GM19372 (cell line): ENCODE measurements at regions not wholly inside any gene's neighbourhood (a gene's known extent, or its start where the extent isn't known, plus 50 kb on each side); places are given as distances from the start of the nearest gene placed in this dataset.

Source experiments
- ATAC-seq: cut with Tn5 transposase; IDR thresholded peaks from one replicate; pipeline ENCODE4 v1.9.1; 2021; ENCODE audit warnings: mild to moderate bottlenecking, low read depth, moderate library complexity; ENCODE audit not compliant: unreplicated experiment

DNA sequence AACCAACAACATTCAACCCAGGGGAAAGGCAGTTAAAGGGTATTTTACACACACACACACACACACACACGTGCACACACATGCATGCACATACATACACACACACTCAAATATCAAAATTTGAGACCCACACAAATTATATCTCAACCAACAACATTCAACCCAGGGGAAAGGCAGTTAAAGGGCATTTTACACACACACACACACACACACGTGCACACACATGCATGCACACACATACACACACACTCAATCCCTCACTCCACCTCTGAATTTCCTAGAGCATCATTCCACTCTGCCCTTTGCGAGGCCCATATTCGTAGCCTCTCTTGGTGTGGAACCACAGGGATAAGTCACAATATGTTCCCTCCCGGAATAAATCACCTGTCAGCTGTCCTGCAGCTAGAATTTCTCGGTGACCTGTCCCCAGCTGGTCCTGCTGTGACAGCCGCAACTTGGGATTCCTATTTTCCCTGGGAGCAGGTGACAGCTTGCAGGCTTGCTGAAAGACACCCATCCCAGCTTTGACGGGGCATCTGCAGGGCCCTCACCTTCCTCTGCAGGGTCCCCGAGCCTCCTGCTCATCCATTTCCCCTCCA, 122.7 kb downstream of the PSMG1 start:
- no peak for ATAC-seq

DNA sequence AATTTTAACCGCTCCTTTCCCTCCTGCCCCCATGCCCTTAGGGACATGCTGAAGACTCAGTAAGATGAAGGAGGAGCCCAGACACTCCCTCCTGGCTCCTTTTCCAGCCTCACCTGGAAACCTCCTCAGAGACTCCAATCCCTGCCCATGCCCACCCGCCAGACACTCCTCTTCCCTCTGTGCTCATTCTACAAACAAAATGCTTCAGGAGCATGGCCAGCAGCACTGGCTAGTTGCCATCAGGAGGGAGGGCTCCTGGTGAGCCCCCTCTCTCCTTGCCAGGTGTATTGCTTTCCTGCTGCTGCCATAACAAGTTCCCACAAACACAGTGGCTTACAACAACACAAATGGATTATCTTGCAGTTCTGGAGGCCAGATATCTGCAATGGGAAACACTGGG, 126.1 kb downstream of the PSMG1 start:
- no peak for ATAC-seq

- ATAC-seq = no peak
These were observed 126.6 kb downstream of the PSMG1 start for GRCh38 chr21:39056636-39057035.

DNA sequence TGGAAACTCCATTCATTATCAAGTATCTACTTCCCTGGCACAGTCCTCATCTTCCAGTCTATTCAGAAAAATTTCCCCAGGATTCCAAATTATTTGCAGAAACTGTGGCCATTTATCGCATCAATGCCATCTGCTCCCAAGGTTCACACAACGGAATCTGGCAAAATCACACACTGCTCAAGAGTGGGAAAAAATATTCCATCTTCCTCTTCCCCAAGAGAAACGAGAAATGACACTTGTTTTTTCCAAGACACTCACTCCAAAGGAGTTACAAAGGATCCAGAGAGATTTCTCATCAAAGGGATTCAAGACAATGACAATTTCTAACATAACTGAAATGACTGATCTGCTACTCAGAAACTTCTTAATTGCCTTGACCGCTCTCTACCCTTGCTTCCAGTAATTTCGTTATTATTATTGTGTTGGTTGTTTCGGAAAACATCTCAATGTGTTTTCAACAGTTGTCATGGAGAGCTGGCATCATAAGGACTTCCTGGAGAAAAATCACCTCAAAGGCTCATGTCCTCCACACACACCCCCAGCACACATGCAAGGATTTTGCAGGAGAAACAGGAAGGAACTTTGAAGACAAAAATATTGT, 128.0 kb downstream of the PSMG1 start:
- no peak for ATAC-seq

DNA sequence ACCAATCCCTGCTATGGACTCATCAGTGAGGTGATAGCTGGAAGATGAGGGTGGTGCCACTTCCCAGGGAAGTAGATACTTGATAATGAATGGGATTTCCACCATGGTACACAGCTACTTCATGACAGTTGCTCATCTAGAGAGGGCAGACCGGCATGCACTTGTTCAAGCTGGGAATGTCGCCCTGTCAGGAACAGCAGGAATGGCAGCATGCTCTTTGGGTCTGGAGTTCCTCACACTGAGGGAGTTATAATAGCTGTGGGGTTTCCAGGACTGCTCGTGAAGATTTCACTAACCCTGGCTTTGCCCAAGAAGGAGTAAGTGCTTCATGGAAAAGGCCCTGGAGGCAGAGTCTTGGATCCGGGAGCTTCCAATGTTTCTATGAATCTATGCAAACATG, 129.2 kb downstream of the PSMG1 start:
- no peak for ATAC-seq

DNA sequence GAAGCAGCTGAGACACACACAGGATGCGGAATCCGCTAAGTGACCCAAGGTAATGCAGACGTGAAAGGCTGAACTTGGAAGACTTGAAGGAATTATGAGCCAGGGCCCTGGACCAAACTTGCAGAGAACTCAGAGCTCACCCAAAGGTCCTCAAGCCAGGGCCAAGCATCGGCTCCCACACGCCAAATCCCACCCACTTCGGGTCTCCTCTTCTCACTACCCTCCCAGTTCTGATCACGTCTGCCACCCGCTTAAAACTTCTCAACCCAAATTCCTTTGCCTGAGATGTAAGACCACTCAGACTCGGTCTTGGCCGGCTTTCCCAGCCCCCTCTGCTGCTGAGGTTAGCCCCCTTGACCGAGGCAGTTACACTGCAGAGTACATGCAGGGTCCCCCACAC, 130.1 kb downstream of the PSMG1 start:
- no peak for ATAC-seq

- ATAC-seq = no peak
These were observed 130.5 kb downstream of the PSMG1 start for GRCh38 chr21:39052718-39053117.

DNA sequence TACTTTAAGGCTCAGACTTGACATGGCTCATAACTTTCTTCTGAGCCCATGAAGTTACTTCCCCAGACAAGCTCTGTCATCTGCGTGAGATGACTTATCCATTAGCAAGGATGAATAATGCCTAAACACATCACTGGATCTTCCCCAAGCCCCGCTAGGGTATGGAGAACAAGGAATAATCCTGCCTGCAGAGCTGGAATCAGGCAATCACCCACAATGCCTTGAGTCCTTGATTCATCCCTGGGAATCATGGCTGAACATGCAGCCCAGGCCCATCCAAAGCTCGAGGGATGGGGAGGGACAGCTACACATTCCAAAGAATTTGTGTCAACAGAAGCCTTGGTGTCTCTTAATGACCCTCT, 131.7 kb downstream of the PSMG1 start:
- no peak for ATAC-seq

- ATAC-seq = no peak
These were observed 132.2 kb downstream of the PSMG1 start for GRCh38 chr21:39050841-39051587.

GRCh38 chr21:39048574-39048973, 134.7 kb downstream of the PSMG1 start:
- no peak for ATAC-seq

DNA sequence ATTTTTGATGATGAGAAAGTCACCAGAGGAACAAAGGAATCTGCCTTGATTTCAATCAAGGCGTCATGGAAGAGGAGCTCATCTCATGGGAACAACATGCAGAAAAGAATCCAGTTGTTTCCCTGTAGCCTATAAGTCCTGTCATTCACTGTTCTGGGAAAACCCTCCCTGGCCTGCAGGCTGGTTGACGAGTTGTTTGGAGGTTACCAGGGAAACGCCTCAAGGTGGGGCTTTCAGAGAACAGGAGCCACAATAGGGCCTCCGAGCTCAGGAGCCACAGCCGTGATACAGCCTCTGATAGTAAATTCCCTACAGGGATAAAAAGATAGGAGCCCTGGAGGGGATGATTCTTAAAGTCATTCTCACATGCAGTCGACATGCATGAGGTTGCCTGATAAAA, 135.2 kb downstream of the PSMG1 start:
- ATAC-seq = no peak

DNA sequence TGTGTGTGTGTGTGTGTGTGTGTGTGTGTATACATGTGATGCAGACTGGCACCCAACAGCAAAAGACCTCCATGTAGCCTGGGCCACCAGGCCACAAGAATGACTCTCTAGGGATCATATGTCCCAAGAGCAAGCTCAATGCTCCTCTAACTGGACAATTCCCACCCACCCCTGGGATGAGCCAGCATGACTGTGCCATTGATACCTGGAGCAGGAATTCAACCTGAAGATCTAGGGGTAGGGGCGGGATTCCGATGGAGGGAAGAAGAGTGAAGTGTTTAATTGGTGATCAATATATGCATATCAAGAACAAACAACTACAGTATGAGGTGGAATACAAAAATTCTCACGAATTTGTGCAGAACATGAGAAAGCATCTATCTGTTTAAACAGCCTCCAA, 136.2 kb downstream of the PSMG1 start:
- no peak for ATAC-seq

DNA sequence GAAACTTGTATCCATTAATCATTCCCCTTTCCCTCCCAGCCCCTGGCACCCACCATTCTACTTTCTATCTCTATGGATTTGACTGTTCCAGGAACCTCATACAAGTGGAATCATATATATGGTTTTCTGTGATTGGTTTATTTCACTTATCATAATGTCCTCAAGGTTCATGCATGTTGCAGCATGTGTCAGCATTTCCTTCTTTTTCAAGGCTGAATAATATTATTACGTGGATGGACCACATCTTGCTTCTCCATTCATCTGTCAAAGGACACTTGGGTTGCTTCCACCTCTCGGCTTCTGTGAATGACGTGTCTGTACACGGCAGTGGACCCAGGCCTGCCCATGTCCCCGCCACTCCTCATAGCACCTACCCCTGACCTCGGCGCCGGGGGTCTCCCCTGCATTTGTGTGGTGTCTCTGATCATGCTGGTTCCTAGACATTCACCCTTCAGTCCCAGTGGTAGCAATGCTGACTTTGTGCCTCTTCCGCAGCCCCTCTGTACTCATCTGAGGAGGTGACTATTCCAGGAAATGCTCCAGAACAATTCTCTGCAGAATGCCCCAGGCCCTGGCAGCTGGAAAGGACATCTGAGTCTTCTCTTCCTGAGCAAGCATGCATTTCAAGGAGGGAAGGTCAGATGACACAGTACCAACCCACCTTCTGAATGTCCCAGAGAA, 136.9 kb downstream of the PSMG1 start:
- ATAC-seq = no peak

DNA sequence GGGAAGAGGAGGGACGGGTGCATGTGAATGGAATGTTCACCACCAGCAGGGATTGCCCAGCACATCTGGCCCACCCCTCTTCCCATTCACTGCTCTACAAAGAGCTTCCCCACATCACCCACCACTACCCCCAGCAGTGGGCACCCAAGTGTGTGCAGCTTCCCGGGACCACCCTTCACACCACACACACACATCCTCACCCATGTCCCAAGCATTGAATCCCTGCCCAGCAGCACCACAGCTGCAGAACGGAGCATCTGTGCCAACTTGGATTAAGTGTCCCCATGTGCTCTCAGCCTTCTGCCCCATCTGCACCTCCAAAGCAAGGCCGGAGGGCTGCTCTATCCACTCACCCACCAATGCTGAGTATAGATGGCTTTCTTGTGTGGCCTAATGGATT, 141.4 kb downstream of the PSMG1 start:
- no peak for ATAC-seq

- ATAC-seq = no peak
These were observed 142.6 kb downstream of the PSMG1 start for GRCh38 chr21:39040494-39041110.

DNA sequence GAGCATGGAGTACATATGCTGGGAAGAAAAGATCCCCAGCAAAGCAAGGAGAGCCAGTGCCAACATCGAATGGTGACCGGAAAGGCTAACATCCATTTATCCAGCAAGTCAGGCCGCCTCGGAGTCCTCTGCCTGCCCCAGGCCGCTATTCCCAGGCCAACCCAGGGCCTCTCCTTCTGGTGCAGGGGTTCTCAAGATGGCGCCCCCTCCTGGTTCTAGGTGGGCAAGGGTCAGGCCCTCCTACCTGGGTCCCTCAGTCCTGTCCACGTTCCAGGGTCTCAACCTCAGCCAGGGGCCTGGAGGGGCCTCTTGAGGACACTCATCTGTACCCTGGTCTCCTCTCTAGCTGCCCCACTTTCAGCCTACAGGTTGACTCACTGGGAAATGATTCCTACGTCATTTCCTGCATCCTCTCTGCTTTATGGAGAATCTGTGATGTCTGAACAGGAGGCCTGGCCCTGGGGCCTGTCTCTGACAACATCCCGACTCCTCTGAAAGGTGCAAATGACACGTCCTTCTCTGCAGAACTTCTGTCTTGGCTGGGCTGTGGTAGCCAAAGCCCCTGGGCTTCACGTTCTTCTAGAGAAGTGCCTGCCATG, 145.3 kb downstream of the PSMG1 start:
- ATAC-seq = no peak

GRCh38 chr21:39036581-39036980, 146.7 kb downstream of the PSMG1 start:
- no peak for ATAC-seq

DNA sequence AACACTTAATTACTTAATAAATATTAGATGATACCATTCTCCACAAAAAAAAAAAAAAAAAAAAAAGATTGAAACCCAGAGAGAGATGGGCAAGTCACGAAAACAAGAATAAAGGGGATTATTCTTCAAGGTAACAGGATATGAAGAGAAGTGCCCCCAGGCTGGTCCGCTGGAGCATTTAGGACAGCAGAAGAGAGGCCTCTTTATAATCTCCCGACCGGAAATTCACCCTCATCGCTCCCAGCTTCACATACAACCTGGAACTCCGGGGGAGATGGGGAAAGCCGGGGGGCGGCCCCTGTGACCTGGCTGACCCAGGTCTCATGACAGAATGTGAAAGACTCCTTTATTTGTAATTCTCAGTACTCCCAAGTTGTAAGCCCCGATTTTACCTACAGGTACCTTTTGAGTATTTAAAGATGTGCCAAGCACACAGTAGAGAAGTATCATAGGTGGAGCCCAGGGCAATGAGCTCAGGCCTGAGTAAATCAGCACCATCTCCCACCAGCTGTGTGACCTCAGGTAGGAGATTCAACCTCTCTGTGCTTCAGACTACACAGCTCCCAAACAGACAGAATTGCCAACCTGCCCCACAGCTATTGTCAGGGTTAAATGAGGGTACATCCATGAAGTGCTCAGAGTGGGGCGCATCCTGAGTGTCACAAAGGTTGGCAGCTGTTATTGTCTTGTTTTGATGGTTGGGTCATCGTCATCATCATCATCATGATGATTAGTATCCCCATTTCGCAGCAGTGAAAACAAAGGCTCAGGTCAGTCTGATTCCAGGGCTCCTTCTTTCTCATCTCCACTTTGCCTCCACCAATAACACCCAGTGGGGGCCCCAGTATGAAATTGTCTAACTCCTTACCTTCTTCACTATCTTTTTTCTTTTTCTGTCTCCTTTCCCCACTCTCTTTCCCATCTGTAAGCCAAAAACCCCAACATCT, 148.4 kb downstream of the PSMG1 start:
- ATAC-seq = no peak

- ATAC-seq = no peak
These were observed 149.2 kb downstream of the PSMG1 start for GRCh38 chr21:39033878-39034589.
